ENCODE measurements at regions not wholly inside any gene's neighbourhood (a gene's known extent, or its start where the extent isn't known, plus 50 kb on each side); places are given as distances from the start of the nearest gene placed in this dataset.

- TF ChIP-seq CTCF (conservative IDR thresholded peaks at IDR 0.05), result no peak
- TF ChIP-seq EZH2 (IDR thresholded peaks at IDR 0.05; ENCODE audit: low read depth), result no peak
Measured at GRCh38 chr2:120938045-120938771, 202.5 kb downstream of the GLI2 start.
